MG63 (cell line): ENCODE measurements at regions not wholly inside any gene's neighbourhood (a gene's known extent, or its start where the extent isn't known, plus 50 kb on each side); places are given as distances from the start of the nearest gene placed in this dataset.
"Not testable (repeated sequence)": the region's sequence is repeated elsewhere in the genome, so short reads cannot be mapped to it uniquely, and the experiment has no call there.

Source experiments
- DNase-seq: peaks from one replicate; pipeline ENCODE4 v3.0.0-alpha.2; 2020
- H3K27me3 ChIP-seq: fragments of 250-450 bp; sonication (Bioruptor Pico); 2 replicates; pipeline ENCODE4 v1.5.1; 2020; ENCODE audit warnings: mild to moderate bottlenecking, moderate library complexity
- H3K36me3 ChIP-seq: fragments of 250-450 bp; sonication (Bioruptor Pico); 2 replicates; pipeline ENCODE4 v1.5.1; 2020; ENCODE audit warnings: mild to moderate bottlenecking, moderate library complexity
- H3K4me3 ChIP-seq: fragments of 250-450 bp; sonication (Bioruptor Pico); 2 replicates; pipeline ENCODE4 v1.5.1; 2020; ENCODE audit warnings: mild to moderate bottlenecking, moderate library complexity
- H3K9me3 ChIP-seq: fragments of 250-450 bp; sonication (Bioruptor Pico); 2 replicates; pipeline ENCODE4 v1.5.1; 2020; ENCODE audit warnings: mild to moderate bottlenecking, moderate library complexity

GRCh38 chr15:53923741-53924140, 54.5 kb upstream of the UNC13C start:
- H3K36me3 ChIP-seq, H3K4me3 ChIP-seq, DNase-seq, H3K27me3 ChIP-seq, H3K9me3 ChIP-seq: not testable (repeated sequence)

- H3K9me3 ChIP-seq, result no peaks in the 10 kb centered on the region
- H3K27me3 ChIP-seq, result 0 out of 2 replicates have a peak, but pooled peaks cover 2% of the 10 kb centered on the region
- no peaks in the 10 kb centered on the region for H3K36me3 ChIP-seq
- H3K4me3 ChIP-seq, result no peak overlapping the region
- no peak for DNase-seq
Measured at GRCh38 chr15:53918180-53919079, 59.8 kb upstream of the UNC13C start.

GRCh38 chr15:53917109-53917508, 61.1 kb upstream of the UNC13C start:
- Histone ChIP-seq H3K4me3 (no peak overlapping the region), H3K27me3 (0 out of 2 replicates have a peak, but pooled peaks cover 2% of the 10 kb centered on the region)

GRCh38 chr15:53911431-53911830, 66.8 kb upstream of the UNC13C start:
- Histone ChIP-seq H3K27me3 (no peaks in the 10 kb centered on the region), H3K4me3 (no peak overlapping the region), H3K9me3 (no peaks in the 10 kb centered on the region), H3K36me3 (no peaks in the 10 kb centered on the region)
- DNase-seq, result no peak

More at GRCh38 chr15:53917109-53917508, 61.1 kb upstream of the UNC13C start:
- H3K9me3 ChIP-seq, result no peaks in the 10 kb centered on the region
- no peak for DNase-seq
- H3K36me3 ChIP-seq, result no peaks in the 10 kb centered on the region

GRCh38 chr15:53910852-53911251, 67.4 kb upstream of the UNC13C start:
- Histone ChIP-seq H3K4me3 (no peak overlapping the region), H3K36me3 (no peaks in the 10 kb centered on the region), H3K27me3 (no peaks in the 10 kb centered on the region), H3K9me3 (no peaks in the 10 kb centered on the region)
- DNase-seq, result no peak

GRCh38 chr15:53910236-53910849, 67.9 kb upstream of the UNC13C start:
- DNase-seq, result no peak
- H3K36me3 ChIP-seq, result no peaks in the 10 kb centered on the region
- H3K27me3 ChIP-seq, result 0 out of 2 replicates have a peak, but pooled peaks cover 2% of the 10 kb centered on the region
- H3K4me3 ChIP-seq, result no peak overlapping the region
- no peaks in the 10 kb centered on the region for H3K9me3 ChIP-seq

GRCh38 chr15:53903129-53903528, 75.1 kb upstream of the UNC13C start:
- H3K27me3 ChIP-seq, result 0 out of 2 replicates have a peak, but pooled peaks cover 2% of the 10 kb centered on the region
- H3K4me3 ChIP-seq, result no peak overlapping the region
- DNase-seq, result no peak
- H3K9me3 ChIP-seq, result no peaks in the 10 kb centered on the region
- no peaks in the 10 kb centered on the region for H3K36me3 ChIP-seq

GRCh38 chr15:53893468-53893867, 84.8 kb upstream of the UNC13C start:
- H3K4me3 ChIP-seq, DNase-seq, H3K9me3 ChIP-seq, H3K36me3 ChIP-seq, H3K27me3 ChIP-seq: not testable (repeated sequence)

- DNase-seq, H3K27me3 ChIP-seq, H3K36me3 ChIP-seq, H3K9me3 ChIP-seq, H3K4me3 ChIP-seq: not testable (repeated sequence)
Measured at GRCh38 chr15:53891862-53892261, 86.4 kb upstream of the UNC13C start.

- Histone ChIP-seq H3K4me3 (no peak overlapping the region), H3K36me3 (no peaks in the 10 kb centered on the region), H3K27me3 (no peaks in the 10 kb centered on the region), H3K9me3 (no peaks in the 10 kb centered on the region)
- DNase-seq, result no peak
Measured at GRCh38 chr15:53884441-53884840, 93.8 kb upstream of the UNC13C start.

- no peak for DNase-seq
- no peak overlapping the region for H3K4me3 ChIP-seq
- no peaks in the 10 kb centered on the region for H3K27me3 ChIP-seq
- H3K9me3 ChIP-seq, result no peaks in the 10 kb centered on the region
- no peaks in the 10 kb centered on the region for H3K36me3 ChIP-seq
Measured at GRCh38 chr15:53882311-53882710, 95.9 kb upstream of the UNC13C start.

GRCh38 chr15:53880357-53880756, 97.9 kb upstream of the UNC13C start:
- Histone ChIP-seq H3K4me3 (no peak overlapping the region), H3K9me3 (no peaks in the 10 kb centered on the region), H3K36me3 (no peaks in the 10 kb centered on the region), H3K27me3 (no peaks in the 10 kb centered on the region)
- DNase-seq, result no peak

GRCh38 chr15:53875711-53876110, 102.5 kb upstream of the UNC13C start:
- Histone ChIP-seq H3K4me3 (no peak overlapping the region), H3K36me3 (no peaks in the 10 kb centered on the region), H3K27me3 (no peaks in the 10 kb centered on the region), H3K9me3 (no peaks in the 10 kb centered on the region)
- DNase-seq, result no peak

- no peaks in the 10 kb centered on the region for H3K27me3 ChIP-seq
- no peaks in the 10 kb centered on the region for H3K36me3 ChIP-seq
- no peak overlapping the region for H3K4me3 ChIP-seq
- DNase-seq, result no peak
- no peaks in the 10 kb centered on the region for H3K9me3 ChIP-seq
Measured at GRCh38 chr15:53875139-53875538, 103.1 kb upstream of the UNC13C start.

- H3K9me3 ChIP-seq, result no peaks in the 10 kb centered on the region
- H3K27me3 ChIP-seq, result no peaks in the 10 kb centered on the region
- H3K4me3 ChIP-seq, result no peak overlapping the region
- no peak for DNase-seq
- H3K36me3 ChIP-seq, result no peaks in the 10 kb centered on the region
Measured at GRCh38 chr15:53872410-53872809, 105.8 kb upstream of the UNC13C start.

- Histone ChIP-seq H3K9me3 (no peaks in the 10 kb centered on the region), H3K36me3 (no peaks in the 10 kb centered on the region), H3K4me3 (no peak overlapping the region), H3K27me3 (no peaks in the 10 kb centered on the region)
- DNase-seq, result no peak
Measured at GRCh38 chr15:53869806-53870073, 108.5 kb upstream of the UNC13C start.

GRCh38 chr15:53869044-53869805, 109.0 kb upstream of the UNC13C start:
- no peaks in the 10 kb centered on the region; the same call in 1 of the 2 replicates for H3K27me3 ChIP-seq
- peak; percentile 3 for DNase-seq

More at GRCh38 chr15:53869044-53869805, 109.0 kb upstream of the UNC13C start:
- H3K4me3 ChIP-seq, result no peak overlapping the region
- no peaks in the 10 kb centered on the region for H3K36me3 ChIP-seq
- H3K9me3 ChIP-seq, result no peaks in the 10 kb centered on the region
